ENCODE measurements at regions not wholly inside any gene's neighbourhood (a gene's known extent, or its start where the extent isn't known, plus 50 kb on each side); places are given as distances from the start of the nearest gene placed in this dataset.

DNA sequence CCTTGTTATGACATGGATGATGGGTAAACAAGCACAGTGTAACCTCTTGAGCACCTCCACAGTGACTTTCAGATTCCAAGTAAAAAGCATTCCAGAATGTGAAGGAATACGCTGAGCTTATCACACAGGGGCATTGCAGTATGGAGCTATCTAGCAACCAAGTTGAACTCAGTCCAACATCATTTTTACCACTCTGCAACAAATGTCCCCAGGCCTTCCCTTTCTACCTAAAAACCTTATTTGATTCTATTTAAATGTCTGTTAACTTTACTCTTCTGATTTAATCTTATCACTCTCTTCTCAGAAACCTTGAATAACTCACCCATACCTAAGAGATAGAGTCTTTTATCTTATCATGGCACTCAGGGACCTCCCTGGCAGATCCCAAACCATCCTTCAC is 195.8 kb upstream of the CDYL start:
- Histone ChIP-seq H3K9ac (ENCODE audit: insufficient read length) (no peak overlapping the region), H3K27ac (no peak overlapping the region), H3K36me3 (ENCODE audit: insufficient read depth, low read length) (no peaks in the 10 kb centered on the region), H3K9me3 (ENCODE audit: low read depth, low read length) (no peaks in the 10 kb centered on the region), H3K4me3 (no peak overlapping the region)
- TF ChIP-seq FOXP2 (optimal IDR thresholded peaks at IDR 0.05; ENCODE audit: control extremely low read depth, extremely low read length, insufficient read depth) (no peak), POLR2AphosphoS5 (IDR thresholded peaks at IDR 0.05; ENCODE audit: borderline replicate concordance, low read depth, low read length) (no peak), EZH2 (IDR thresholded peaks at IDR 0.05) (no peak)
- no peak for DNase-seq (ENCODE audit: low read depth, low spot score)

DNA sequence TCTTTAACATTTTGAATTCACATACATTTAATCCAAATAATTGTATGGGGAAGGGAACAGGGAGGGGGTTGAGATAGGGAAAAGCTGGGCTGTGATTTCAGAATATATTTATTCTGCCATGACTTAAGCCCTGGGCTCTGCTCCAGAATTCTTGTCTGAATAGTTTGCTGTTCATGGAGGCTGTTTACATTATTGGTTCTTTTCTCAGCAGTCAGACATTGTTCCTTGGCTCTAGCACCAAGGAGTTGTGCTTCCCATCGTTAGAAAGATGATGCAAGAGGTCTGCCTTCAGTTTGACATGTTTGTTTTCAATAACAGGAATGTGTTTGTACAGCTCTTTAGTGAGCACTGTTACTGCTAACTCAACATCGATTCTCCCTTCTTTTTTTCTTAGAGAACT is 198.8 kb upstream of the CDYL start:
- no peak for TF ChIP-seq POLR2AphosphoS5 (IDR thresholded peaks at IDR 0.05; ENCODE audit: borderline replicate concordance, low read depth, low read length)
- no peak for TF ChIP-seq FOXP2 (optimal IDR thresholded peaks at IDR 0.05; ENCODE audit: control extremely low read depth, extremely low read length, insufficient read depth)
- no peaks in the 10 kb centered on the region for H3K9me3 ChIP-seq (ENCODE audit: low read depth, low read length)
- no peak overlapping the region for H3K27ac ChIP-seq
- no peaks in the 10 kb centered on the region for H3K36me3 ChIP-seq (ENCODE audit: insufficient read depth, low read length)
- no peak overlapping the region for H3K9ac ChIP-seq (ENCODE audit: insufficient read length)
- DNase-seq (ENCODE audit: low read depth, low spot score), result no peak
- H3K4me3 ChIP-seq, result no peak overlapping the region

DNA sequence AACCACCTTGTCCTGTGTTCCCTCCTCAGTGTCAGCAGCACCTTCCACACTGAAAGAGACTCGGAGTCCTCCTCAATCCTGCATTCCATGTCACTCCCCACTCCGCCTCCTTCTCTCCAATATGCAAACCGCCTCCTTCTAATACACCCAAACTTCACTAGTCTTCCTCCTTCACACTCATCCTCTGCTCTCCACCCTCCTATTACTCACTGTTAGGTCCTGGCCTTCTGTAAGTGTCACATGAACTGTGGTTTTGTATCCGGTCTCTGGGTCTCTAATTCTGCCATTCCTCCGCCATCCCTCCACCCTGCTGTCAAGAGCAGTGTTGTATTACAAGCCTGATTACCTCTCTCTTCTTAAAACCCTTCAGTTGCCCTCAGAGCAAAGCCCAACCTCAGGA is 200.5 kb upstream of the CDYL start:
- no peak for DNase-seq (ENCODE audit: low read depth, low spot score)

DNA sequence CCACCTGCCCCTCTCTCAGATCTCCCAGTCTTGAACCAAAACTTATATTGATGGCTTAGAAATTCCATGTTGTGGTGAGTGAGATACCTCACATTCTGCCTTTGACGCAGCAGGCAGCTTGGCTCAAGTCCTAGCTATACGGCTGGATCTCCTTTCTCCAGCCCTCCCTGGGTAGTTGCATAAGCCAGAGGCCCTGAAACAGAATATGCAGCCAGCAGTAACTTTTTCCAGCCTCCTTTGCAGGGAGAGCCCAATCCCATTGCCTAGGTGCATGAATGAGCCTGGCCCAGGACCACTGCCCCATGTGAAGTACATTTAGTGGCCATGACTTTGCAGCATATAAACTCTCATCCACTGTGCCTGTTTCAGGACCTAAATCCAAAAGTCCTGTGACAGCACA is 202.2 kb upstream of the CDYL start:
- no peak overlapping the region for H3K4me3 ChIP-seq
- no peak for DNase-seq (ENCODE audit: low read depth, low spot score)
- no peak overlapping the region for H3K27ac ChIP-seq
- no peak for TF ChIP-seq POLR2AphosphoS5 (IDR thresholded peaks at IDR 0.05; ENCODE audit: borderline replicate concordance, low read depth, low read length)
- TF ChIP-seq EZH2 (IDR thresholded peaks at IDR 0.05), result no peak
- no peak for TF ChIP-seq FOXP2 (optimal IDR thresholded peaks at IDR 0.05; ENCODE audit: control extremely low read depth, extremely low read length, insufficient read depth)
- H3K9me3 ChIP-seq (ENCODE audit: low read depth, low read length), result no peaks in the 10 kb centered on the region
- no peak overlapping the region for H3K9ac ChIP-seq (ENCODE audit: insufficient read length)
- H3K36me3 ChIP-seq (ENCODE audit: insufficient read depth, low read length), result no peaks in the 10 kb centered on the region

More for the DNA sequence above, 200.5 kb upstream of the CDYL start:
- Histone ChIP-seq H3K9ac (ENCODE audit: insufficient read length) (no peak overlapping the region), H3K27ac (no peak overlapping the region), H3K36me3 (ENCODE audit: insufficient read depth, low read length) (no peaks in the 10 kb centered on the region), H3K9me3 (ENCODE audit: low read depth, low read length) (no peaks in the 10 kb centered on the region), H3K4me3 (no peak overlapping the region)
- TF ChIP-seq EZH2 (IDR thresholded peaks at IDR 0.05), result no peak
- no peak for TF ChIP-seq POLR2AphosphoS5 (IDR thresholded peaks at IDR 0.05; ENCODE audit: borderline replicate concordance, low read depth, low read length)

DNA sequence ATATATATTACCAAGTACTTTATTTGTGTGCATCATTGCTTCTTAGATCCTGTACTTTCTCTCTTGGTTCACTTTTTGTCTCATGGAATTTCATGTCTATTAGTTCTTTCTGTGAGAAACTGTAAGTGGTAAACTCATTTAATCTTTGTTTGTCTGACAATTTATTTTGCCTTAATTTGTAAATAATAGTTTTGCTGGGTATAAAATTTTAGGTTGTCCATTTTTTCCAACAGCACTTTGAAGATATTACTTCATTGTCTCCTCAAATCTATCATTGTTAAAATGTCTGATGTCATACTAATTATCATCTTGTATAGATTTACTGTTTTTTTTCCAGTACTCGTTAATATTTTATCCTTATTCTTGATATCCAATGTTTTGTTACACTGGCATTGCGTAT is 205.2 kb upstream of the CDYL start:
- H3K9ac ChIP-seq (ENCODE audit: insufficient read length), result no peak overlapping the region
- H3K9me3 ChIP-seq (ENCODE audit: low read depth, low read length), result no peaks in the 10 kb centered on the region
- TF ChIP-seq EZH2 (IDR thresholded peaks at IDR 0.05), result no peak
- no peak for TF ChIP-seq FOXP2 (optimal IDR thresholded peaks at IDR 0.05; ENCODE audit: control extremely low read depth, extremely low read length, insufficient read depth)
- no peak for TF ChIP-seq POLR2AphosphoS5 (IDR thresholded peaks at IDR 0.05; ENCODE audit: borderline replicate concordance, low read depth, low read length)
- no peak overlapping the region for H3K4me3 ChIP-seq
- no peak overlapping the region for H3K27ac ChIP-seq
- DNase-seq (ENCODE audit: low read depth, low spot score), result no peak
- H3K36me3 ChIP-seq (ENCODE audit: insufficient read depth, low read length), result no peaks in the 10 kb centered on the region

DNA sequence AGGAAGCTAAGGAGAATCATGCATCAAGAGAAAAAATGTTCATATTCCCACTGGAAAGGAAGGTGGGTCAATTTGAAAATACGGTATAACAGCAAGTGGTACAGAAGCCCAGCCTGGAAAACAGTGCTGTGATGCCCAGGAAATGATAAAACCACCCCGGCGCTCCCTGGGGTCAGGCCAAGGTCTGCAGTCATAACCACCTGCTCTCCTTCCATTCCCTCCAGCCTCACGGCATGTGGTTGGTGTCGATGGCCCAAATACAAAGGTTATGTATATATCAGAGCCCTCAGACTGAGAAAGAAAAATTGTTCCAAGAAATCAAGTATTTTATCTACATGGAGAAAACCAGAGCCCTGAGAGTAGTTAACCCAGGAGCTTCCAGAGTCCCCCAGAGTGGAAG is 208.1 kb upstream of the CDYL start:
- Histone ChIP-seq H3K4me3 (no peak overlapping the region), H3K9ac (ENCODE audit: insufficient read length) (no peak overlapping the region), H3K9me3 (ENCODE audit: low read depth, low read length) (no peaks in the 10 kb centered on the region), H3K27ac (no peak overlapping the region), H3K36me3 (ENCODE audit: insufficient read depth, low read length) (no peaks in the 10 kb centered on the region)
- no peak for DNase-seq (ENCODE audit: low read depth, low spot score)
- TF ChIP-seq EZH2 (IDR thresholded peaks at IDR 0.05) (no peak), POLR2AphosphoS5 (IDR thresholded peaks at IDR 0.05; ENCODE audit: borderline replicate concordance, low read depth, low read length) (no peak), FOXP2 (optimal IDR thresholded peaks at IDR 0.05; ENCODE audit: control extremely low read depth, extremely low read length, insufficient read depth) (no peak)

DNA sequence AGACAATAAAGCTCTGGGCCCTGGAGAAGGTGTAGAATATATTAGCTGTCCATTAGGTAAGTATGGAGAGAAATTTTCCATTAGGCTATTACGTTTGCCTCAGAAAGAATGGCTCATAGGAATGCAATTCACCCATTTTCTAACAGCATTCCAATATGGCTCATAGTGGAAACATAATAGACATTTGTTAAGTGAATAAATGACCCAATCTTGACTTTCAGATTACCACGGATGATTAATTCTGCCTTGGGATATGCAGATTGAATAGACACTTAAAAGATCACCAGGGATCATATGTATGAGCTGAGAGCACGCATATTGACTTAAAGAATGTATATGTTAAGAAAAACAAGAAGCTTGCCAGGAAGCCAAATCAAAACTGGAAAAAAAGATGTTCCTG is 209.1 kb upstream of the CDYL start:
- no peak overlapping the region for H3K9ac ChIP-seq (ENCODE audit: insufficient read length)
- H3K4me3 ChIP-seq, result no peak overlapping the region
- H3K27ac ChIP-seq, result no peak overlapping the region
- DNase-seq (ENCODE audit: low read depth, low spot score), result no peak
- H3K9me3 ChIP-seq (ENCODE audit: low read depth, low read length), result no peaks in the 10 kb centered on the region
- no peaks in the 10 kb centered on the region for H3K36me3 ChIP-seq (ENCODE audit: insufficient read depth, low read length)
- TF ChIP-seq POLR2AphosphoS5 (IDR thresholded peaks at IDR 0.05; ENCODE audit: borderline replicate concordance, low read depth, low read length) (no peak), EZH2 (IDR thresholded peaks at IDR 0.05) (no peak)

DNA sequence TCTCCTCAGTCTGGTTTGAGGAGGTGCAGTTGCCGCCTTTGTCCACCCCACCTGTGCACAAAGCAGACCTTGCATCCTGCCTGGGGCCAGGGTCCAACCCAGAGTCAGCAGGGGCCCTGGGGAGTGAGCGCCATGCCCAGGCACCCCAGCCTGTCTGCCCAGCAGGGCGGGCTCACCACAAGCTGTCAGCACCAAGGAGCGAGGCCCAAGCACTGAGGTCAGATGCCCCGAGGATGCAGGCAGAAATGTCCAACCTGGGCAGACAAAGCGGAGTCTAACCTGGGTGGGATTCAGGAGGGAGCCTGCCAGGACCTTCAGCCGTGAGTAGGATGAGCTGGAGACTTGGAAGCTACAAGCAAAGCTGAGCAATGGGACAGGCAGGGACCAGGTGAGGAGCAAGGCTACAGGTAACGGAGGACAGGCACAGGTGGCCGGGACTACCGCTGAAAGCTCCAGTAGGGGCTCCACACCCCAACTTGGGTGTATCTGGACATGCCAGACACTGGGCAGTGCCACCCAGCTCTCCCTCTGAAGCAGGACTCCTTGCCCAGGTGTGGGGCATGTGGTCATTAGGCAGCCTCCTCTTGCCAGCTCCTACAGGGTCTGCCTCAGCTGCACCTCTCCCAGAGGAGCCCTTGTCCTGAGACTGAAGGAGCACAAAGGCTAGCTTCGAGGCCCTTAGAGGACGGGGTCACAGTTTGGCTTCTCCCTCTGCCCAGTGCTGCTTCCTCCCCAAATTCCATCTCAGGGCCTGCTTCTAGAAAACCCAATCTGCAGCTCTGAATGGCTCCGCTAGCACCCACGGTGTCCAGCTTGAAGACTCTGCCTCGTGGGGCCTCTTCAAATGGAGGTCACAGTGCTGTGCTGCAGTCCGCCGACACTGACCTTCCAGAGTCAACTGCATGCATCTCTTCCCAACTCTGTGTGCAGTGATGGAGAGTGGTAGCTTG is 210.6 kb upstream of the CDYL start:
- TF ChIP-seq EZH2 (IDR thresholded peaks at IDR 0.05) (no peak), POLR2AphosphoS5 (IDR thresholded peaks at IDR 0.05; ENCODE audit: borderline replicate concordance, low read depth, low read length) (no peak), FOXP2 (optimal IDR thresholded peaks at IDR 0.05; ENCODE audit: control extremely low read depth, extremely low read length, insufficient read depth) (no peak)
- H3K9me3 ChIP-seq (ENCODE audit: low read depth, low read length), result no peaks in the 10 kb centered on the region

DNA sequence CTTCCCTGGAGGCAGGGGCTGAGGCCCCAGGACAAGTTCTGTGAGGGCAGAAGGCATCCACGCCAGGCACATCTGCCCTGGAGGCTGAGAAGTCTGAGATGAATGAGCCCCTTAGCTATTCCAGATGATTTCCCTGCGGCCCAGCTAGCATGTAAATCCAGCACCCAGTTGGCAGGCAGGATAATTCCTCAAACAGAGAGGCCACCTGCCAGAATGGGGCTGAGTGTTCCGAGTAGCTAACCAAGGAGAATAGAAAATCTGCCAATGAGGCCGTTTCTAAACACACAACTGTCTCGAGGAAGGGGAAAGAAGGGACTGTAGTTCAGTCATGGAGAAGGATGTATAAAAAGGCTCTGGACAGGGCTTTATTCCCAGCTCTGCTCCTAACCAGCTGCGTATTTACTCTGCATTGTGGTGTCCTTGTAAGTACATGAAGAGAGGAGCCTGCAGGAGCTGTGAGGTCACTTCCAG is 211.4 kb upstream of the CDYL start:
- no peak overlapping the region for H3K9ac ChIP-seq (ENCODE audit: insufficient read length)
- H3K27ac ChIP-seq, result no peak overlapping the region
- no peak overlapping the region for H3K4me3 ChIP-seq
- no peaks in the 10 kb centered on the region for H3K36me3 ChIP-seq (ENCODE audit: insufficient read depth, low read length)
- DNase-seq (ENCODE audit: low read depth, low spot score), result no peak
- TF ChIP-seq EZH2 (IDR thresholded peaks at IDR 0.05), result no peak
- TF ChIP-seq FOXP2 (optimal IDR thresholded peaks at IDR 0.05; ENCODE audit: control extremely low read depth, extremely low read length, insufficient read depth), result no peak
- no peaks in the 10 kb centered on the region for H3K9me3 ChIP-seq (ENCODE audit: low read depth, low read length)

More for the DNA sequence above, 210.6 kb upstream of the CDYL start:
- no peak overlapping the region for H3K9ac ChIP-seq (ENCODE audit: insufficient read length)
- no peak overlapping the region for H3K27ac ChIP-seq
- no peak for DNase-seq (ENCODE audit: low read depth, low spot score)
- H3K36me3 ChIP-seq (ENCODE audit: insufficient read depth, low read length), result no peaks in the 10 kb centered on the region
- no peak overlapping the region for H3K4me3 ChIP-seq

Data from SK-N-MC (cell line).